Spleen (tissue), 11 donors: ENCODE measurements at regions not wholly inside any gene's neighbourhood (a gene's known extent, or its start where the extent isn't known, plus 50 kb on each side); places are given as distances from the start of the nearest gene placed in this dataset.

Experiments
- DNase-seq: peaks from one replicate; pipeline ENCODE4 v3.0.0-alpha.2; 2020
- H3K27ac ChIP-seq, 8 donors: fragments of 200-600 bp; sonication (generic) in 7 of 8; 1 replicate in 4 of 8; 2 replicates in 4 of 8; pipeline versions ENCODE4 v1.5.0 to v1.8.0; 2016 to 2021; ENCODE audit warnings: inconsistent platforms in 4 of 8, mild to moderate bottlenecking in 4 of 8, moderate library complexity in 1 of 8
- H3K27me3 ChIP-seq, 7 donors: fragments of 200-600 bp; sonication (generic) in 6 of 7; replicated peaks in 1 of 7; 1 replicate in 4 of 7; 2 replicates in 3 of 7; pipeline versions ENCODE4 v1.5.0 to v1.8.0; 2016 to 2021; ENCODE audit warnings: inconsistent platforms in 3 of 7, mild to moderate bottlenecking in 1 of 7
- H3K36me3 ChIP-seq, 6 donors: fragments of 200-600 bp; sonication (generic) in 5 of 6; 1 replicate in 4 of 6; 2 replicates in 2 of 6; pipeline versions ENCODE4 v1.5.0 to v1.8.0; 2016 to 2021; ENCODE audit warnings: inconsistent platforms in 2 of 6
- H3K4me1 ChIP-seq, 6 donors: fragments of 200-600 bp; sonication (generic) in 5 of 6; 1 replicate in 3 of 6; 2 replicates in 3 of 6; pipeline versions ENCODE4 v1.5.0 to v1.8.0; 2016 to 2021; ENCODE audit warnings: inconsistent platforms in 3 of 6
- H3K4me3 ChIP-seq, 8 donors: fragments of 200-600 bp; sonication (generic) in 7 of 8; 1 replicate in 4 of 8; 2 replicates in 4 of 8; pipeline versions ENCODE4 v1.5.0 to v1.8.0; 2016 to 2021; ENCODE audit warnings: inconsistent platforms in 4 of 8, mild to moderate bottlenecking in 4 of 8, moderate library complexity in 2 of 8
- H3K9me3 ChIP-seq, 8 donors: fragments of 200-600 bp; sonication (generic) in 7 of 8; 1 replicate in 4 of 8; 2 replicates in 4 of 8; pipeline versions ENCODE4 v1.5.0 to v1.8.0; 2016 to 2021; ENCODE audit warnings: inconsistent platforms in 4 of 8
- CTCF ChIP-seq, 11 experiments: fragments of 200-600 bp in 7 of 11; fragments of 450-650 bp in 4 of 11; sonication (generic) in 4 of 11; IDR thresholded peaks in 8 of 11; conservative IDR thresholded peaks in 3 of 11; 1 replicate in 7 of 11; 2 replicates in 4 of 11; pipeline versions ENCODE4 v1.4.0 to v1.8.0; 2016 to 2021; ENCODE audit warnings: antibody characterized with exemption in 11 of 11, inconsistent platforms in 4 of 11, mild to moderate bottlenecking in 1 of 11
- POLR2A ChIP-seq, 3 donors: fragments of 450-650 bp; IDR thresholded peaks; one replicate each; pipeline ENCODE4 v1.5.1; 2017; ENCODE audit warnings: antibody characterized with exemption in 3 of 3, mild to moderate bottlenecking in 1 of 3
- POLR2AphosphoS5 ChIP-seq, 3 donors: sonication (generic); formaldehyde crosslinking; IDR thresholded peaks; one replicate each; pipeline ENCODE4 v1.5.1; 2017; ENCODE audit warnings: antibody characterized with exemption in 3 of 3
- WGBS, 5 donors: extraction: QIAGEN DNeasy Blood & Tissue Kit in 3 of 5; methylation state at CpG; one replicate each; pipeline versions ENCODE4 v1.1.5 to v1.1.7; 2013 to 2018; 5-methylcytosine and 5-hydroxymethylcytosine counted together
- intact Hi-C: fragments of 100-400 bp; cut with DNase I; formaldehyde crosslinking; loops from one replicate; pipeline ENCODE4 v1.15.0; 2023; ENCODE audit warnings: low total_unique reads
- donor health status: healthy with polysubstance abuse.
- donor health status: DM: no; HTN: no; CAD: no; lungs with moderate emphysema.
- donor health status: DM: no; HTN: no; CAD: no.
- donor health status: Bipolar disorder and iron deficiency.
- donor health status: healthy.
- donor health status: DM: no; HTN: no; CAD: no.
- donor health status: DM: yes; HTN: yes; CAD: no.

- peak in 1 of 11 experiments; percentile 14 for TF ChIP-seq CTCF (IDR thresholded peaks at IDR 0.05 in 8 of 11, conservative IDR thresholded peaks at IDR 0.05 in 3 of 11)
- no peak for TF ChIP-seq POLR2A (IDR thresholded peaks at IDR 0.05)
- no peaks in the 10 kb centered on the region for H3K27me3 ChIP-seq
Observed at GRCh38 chr13:70339738-70340137, 231.5 kb upstream of the KLHL1 start.

GRCh38 chr13:70338609-70339008 is 230.4 kb upstream of the KLHL1 start:
- Histone ChIP-seq H3K27me3 (no peaks in the 10 kb centered on the region), H3K4me3 (no peak overlapping the region), H3K36me3 (no peaks in the 10 kb centered on the region), H3K27ac (no peak overlapping the region), H3K9me3 (no peaks in the 10 kb centered on the region), H3K4me1 (no peaks in the 10 kb centered on the region)
- TF ChIP-seq POLR2A (IDR thresholded peaks at IDR 0.05), result no peak
- no peak for TF ChIP-seq CTCF (IDR thresholded peaks at IDR 0.05 in 8 of 11, conservative IDR thresholded peaks at IDR 0.05 in 3 of 11)
- TF ChIP-seq POLR2AphosphoS5 (IDR thresholded peaks at IDR 0.05), result no peak
- intact Hi-C loops, result no loop called here
- no peak for DNase-seq
- 77 to 86% (median 80%) methylated on average over 1 of the region's 1 CpG for whole genome bisulfite sequencing, 5 donors

More at GRCh38 chr13:70339738-70340137, 231.5 kb upstream of the KLHL1 start:
- Histone ChIP-seq H3K4me1 (no peaks in the 10 kb centered on the region), H3K27ac (no peak overlapping the region), H3K4me3 (no peak overlapping the region), H3K9me3 (no peaks in the 10 kb centered on the region), H3K36me3 (no peaks in the 10 kb centered on the region)
- 66 to 73% (median 69%) methylated on average over 4 of the region's 4 CpGs for WGBS, 5 donors
- no peak for DNase-seq
- intact Hi-C loops, result no loop called here

- Histone ChIP-seq H3K27me3 (no peaks in the 10 kb centered on the region), H3K4me3 (no peak overlapping the region), H3K9me3 (no peaks in the 10 kb centered on the region), H3K27ac (no peak overlapping the region), H3K36me3 (no peaks in the 10 kb centered on the region), H3K4me1 (no peaks in the 10 kb centered on the region)
- intact Hi-C loops, result no loop called here
- TF ChIP-seq CTCF (IDR thresholded peaks at IDR 0.05 in 8 of 11, conservative IDR thresholded peaks at IDR 0.05 in 3 of 11) (no peak), POLR2A (IDR thresholded peaks at IDR 0.05) (no peak), POLR2AphosphoS5 (IDR thresholded peaks at IDR 0.05) (no peak)
- 79 to 89% (median 81%) methylated on average over 3 of the region's 3 CpGs for WGBS, 5 donors
- DNase-seq, result no peak
Observed at GRCh38 chr13:70336866-70337265, 228.6 kb upstream of the KLHL1 start.

- Histone ChIP-seq H3K9me3 (peaks cover 0 to 6% (median 0%) of the 10 kb centered on the region in 8 donors), H3K36me3 (no peaks in the 10 kb centered on the region), H3K4me3 (no peak overlapping the region), H3K27ac (no peak overlapping the region), H3K4me1 (no peaks in the 10 kb centered on the region), H3K27me3 (no peaks in the 10 kb centered on the region)
- TF ChIP-seq CTCF (IDR thresholded peaks at IDR 0.05 in 8 of 11, conservative IDR thresholded peaks at IDR 0.05 in 3 of 11) (no peak), POLR2AphosphoS5 (IDR thresholded peaks at IDR 0.05) (no peak), POLR2A (IDR thresholded peaks at IDR 0.05) (no peak)
- no peak for DNase-seq
- WGBS, 5 donors, result 87 to 99% (median 90%) methylated on average over 2 of the region's 2 CpGs
- intact Hi-C loops, result no loop called here
Observed at GRCh38 chr13:70333752-70334151, 225.5 kb upstream of the KLHL1 start.
